ENCODE measurements at regions not wholly inside any gene's neighbourhood (a gene's known extent, or its start where the extent isn't known, plus 50 kb on each side); places are given as distances from the start of the nearest gene placed in this dataset.
"Not testable (repeated sequence)": the region's sequence is repeated elsewhere in the genome, so short reads cannot be mapped to it uniquely, and the experiment has no call there.

DNA sequence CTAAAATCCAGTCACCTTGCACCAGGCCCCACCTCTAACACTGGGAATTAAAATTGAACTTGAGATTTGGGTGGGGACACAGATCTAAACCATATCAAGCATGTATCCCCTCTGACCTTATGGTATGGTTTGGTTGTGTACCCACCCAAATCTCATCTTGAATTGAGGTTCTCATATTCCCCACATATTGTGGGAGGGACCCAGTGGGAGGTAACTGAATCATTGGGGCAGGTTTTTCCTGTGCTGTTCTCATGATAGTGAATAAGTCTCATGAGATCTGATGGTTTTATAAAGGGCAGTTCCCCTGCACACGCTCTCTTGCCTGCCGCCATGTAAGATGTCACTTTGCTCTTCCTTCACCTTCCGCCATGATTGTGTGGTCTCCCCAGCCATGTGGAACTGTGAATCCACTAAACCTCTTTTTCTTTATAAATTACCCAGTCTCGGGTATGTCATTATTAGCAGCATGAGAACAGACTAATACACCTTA lies 451.7 kb downstream of the PCNX1 start:
- DNase-seq; H2AFZ ChIP-seq (replicated peaks; ENCODE audit: low read length, poor library complexity); H3K4me3 ChIP-seq (ENCODE audit: insufficient read depth, low read depth, low read length); in situ Hi-C loops (cut with MboI; ENCODE audit: low sequenced_read_pairs); ATAC-seq (ENCODE audit: low read depth); H3K9ac ChIP-seq (ENCODE audit: low read depth, low read length); H3K56ac ChIP-seq (ENCODE audit: extremely low read depth, insufficient read depth, low read length); POLR2A ChIA-PET (ENCODE audit: unreplicated experiment); dilution Hi-C loops (cut with HindIII; ENCODE audit: low sequenced_read_pairs, unreplicated experiment); H3K9me1 ChIP-seq (ENCODE audit: insufficient read depth, low read length); CTCF ChIA-PET; H3K27me3 ChIP-seq (ENCODE audit: control insufficient read depth, insufficient read depth, low read length); H2AK9ac ChIP-seq (replicated peaks; ENCODE audit: low read depth, low read length, poor library complexity); H3K36me3 ChIP-seq (ENCODE audit: control insufficient read depth, insufficient read depth, low read length); H3K9me3 ChIP-seq (ENCODE audit: control insufficient read depth, insufficient read depth, low read length); BruUV-seq (replicated peaks); H4K20me1 ChIP-seq (ENCODE audit: insufficient read depth, low read length): not testable (repeated sequence)
- Histone ChIP-seq H3K79me1 (ENCODE audit: low read depth in 1 of 2, low read length in 2 of 2) (peaks cover 21 to 75% of the 10 kb centered on the region in 2 experiments), H3K23ac (ENCODE audit: low read depth, low read length) (peak overlapping the region; percentile 18; the same call in 1 of the 2 replicates), H3K18ac (ENCODE audit: low read depth, low read length) (peak overlapping the region; percentile 91), H4K5ac (ENCODE audit: low read depth, low read length) (peak overlapping the region; percentile 91; the same call in 1 of the 2 replicates), H2BK120ac (ENCODE audit: low read depth, low read length) (peak overlapping the region; percentile 20; the same call in 1 of the 2 replicates), H3K4me1 (ENCODE audit: control insufficient read depth, insufficient read depth, low read length) (peaks cover 21% of the 10 kb centered on the region), H4K91ac (ENCODE audit: insufficient read depth, low read depth, low read length) (peak overlapping the region; percentile 19; the same call in 1 of the 2 replicates), H3K14ac (replicated peaks; ENCODE audit: low read depth, low read length) (peak overlapping the region; percentile 57), H2BK15ac (ENCODE audit: low read depth, low read length) (peak overlapping the region; percentile 51; the same call in 2 of the 3 replicates), H2BK5ac (ENCODE audit: low read depth, low read length, poor library complexity, severe bottlenecking) (peak overlapping the region; percentile 95), H2AK5ac (ENCODE audit: low read depth, low read length) (peak overlapping the region; percentile 60; the same call in 1 of the 2 replicates), H4K8ac (ENCODE audit: low read depth in 2 of 2, low read length in 2 of 2) (peak overlapping the region; percentile 30 to 37; a peak in 2 of 4 replicates), H2BK20ac (ENCODE audit: low read depth, low read length) (peak overlapping the region; percentile 38), H3K27ac (ENCODE audit: insufficient read depth, low read length) (peak overlapping the region; percentile 65; the same call in 1 of the 2 replicates), H3K4me2 (ENCODE audit: low read depth, low read length) (peak overlapping the region; percentile 49; the same call in 1 of the 2 replicates), H3K4ac (ENCODE audit: low read depth, low read length) (peak overlapping the region; percentile 72; the same call in 1 of the 2 replicates)
- intact Hi-C loops (cut with micrococcal nuclease), result loop anchor here (5.0 kb wide), 1 partner anchor 53 kb away; no protein-coding TSS in a partner anchor
- WGBS, 2 experiments (ENCODE audit: extremely low coverage in 2 of 2, insufficient read length in 1 of 2), result 100% methylated on average over 1 of the region's 4 CpGs; no CpG with 5 or more reads in 1 of the 2 experiments
